HG03060 (cell line): ENCODE measurements at regions not wholly inside any gene's neighbourhood (a gene's known extent, or its start where the extent isn't known, plus 50 kb on each side); places are given as distances from the start of the nearest gene placed in this dataset.
"Not testable (repeated sequence)": the region's sequence is repeated elsewhere in the genome, so short reads cannot be mapped to it uniquely, and the experiment has no call there.

Experiments
- ATAC-seq: cut with Tn5 transposase; IDR thresholded peaks from one replicate; pipeline ENCODE4 v1.9.1; 2021; ENCODE audit warnings: low read depth, moderate number of reproducible peaks; ENCODE audit not compliant: unreplicated experiment

GRCh38 chr20:17873410-17874270 is 95.0 kb downstream of the SNX5 start:
- no peak for ATAC-seq

DNA sequence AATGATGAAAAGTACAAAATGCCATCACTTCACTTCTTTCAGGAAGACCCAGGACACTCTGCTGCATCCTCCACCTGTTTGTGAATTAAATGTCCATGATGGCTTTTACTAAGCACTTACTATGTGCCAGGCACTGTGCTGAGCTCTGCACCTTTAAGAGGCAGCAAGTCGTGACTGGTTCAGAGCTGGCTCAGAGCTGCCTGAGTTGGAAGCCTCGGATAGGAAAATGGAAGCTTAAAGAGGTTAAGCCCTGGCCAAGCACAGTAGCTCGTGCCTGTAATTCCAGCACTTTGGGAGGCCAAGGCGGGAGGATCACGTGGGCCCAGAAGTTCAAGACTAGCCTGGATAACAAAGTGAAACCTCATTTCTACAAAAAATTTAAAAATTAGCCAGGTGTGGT is 95.6 kb downstream of the SNX5 start:
- no peak for ATAC-seq

DNA sequence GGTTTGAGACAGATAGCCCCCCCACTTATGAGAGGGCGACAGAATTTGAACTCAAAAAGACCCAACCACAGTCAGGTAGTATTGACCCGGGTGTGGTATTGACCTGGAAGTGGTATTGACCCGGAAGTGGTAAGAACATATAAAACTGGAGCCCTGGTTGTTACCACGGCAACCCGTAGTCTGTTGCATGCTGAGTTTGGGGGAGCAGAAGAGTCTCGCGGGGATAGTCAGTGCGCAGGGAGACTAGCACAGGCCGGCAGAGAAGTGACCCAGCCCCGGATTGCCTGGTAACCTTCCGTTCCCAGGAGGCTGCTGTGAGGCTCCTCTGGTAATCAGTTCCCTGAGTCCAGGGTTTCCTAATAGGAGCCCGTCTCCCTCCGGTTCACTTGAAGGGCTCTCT is 96.2 kb downstream of the SNX5 start:
- ATAC-seq = no peak

GRCh38 chr20:17871886-17872285 is 96.7 kb downstream of the SNX5 start:
- no peak for ATAC-seq

GRCh38 chr20:17871181-17871580 is 97.4 kb downstream of the SNX5 start:
- ATAC-seq = no peak

DNA sequence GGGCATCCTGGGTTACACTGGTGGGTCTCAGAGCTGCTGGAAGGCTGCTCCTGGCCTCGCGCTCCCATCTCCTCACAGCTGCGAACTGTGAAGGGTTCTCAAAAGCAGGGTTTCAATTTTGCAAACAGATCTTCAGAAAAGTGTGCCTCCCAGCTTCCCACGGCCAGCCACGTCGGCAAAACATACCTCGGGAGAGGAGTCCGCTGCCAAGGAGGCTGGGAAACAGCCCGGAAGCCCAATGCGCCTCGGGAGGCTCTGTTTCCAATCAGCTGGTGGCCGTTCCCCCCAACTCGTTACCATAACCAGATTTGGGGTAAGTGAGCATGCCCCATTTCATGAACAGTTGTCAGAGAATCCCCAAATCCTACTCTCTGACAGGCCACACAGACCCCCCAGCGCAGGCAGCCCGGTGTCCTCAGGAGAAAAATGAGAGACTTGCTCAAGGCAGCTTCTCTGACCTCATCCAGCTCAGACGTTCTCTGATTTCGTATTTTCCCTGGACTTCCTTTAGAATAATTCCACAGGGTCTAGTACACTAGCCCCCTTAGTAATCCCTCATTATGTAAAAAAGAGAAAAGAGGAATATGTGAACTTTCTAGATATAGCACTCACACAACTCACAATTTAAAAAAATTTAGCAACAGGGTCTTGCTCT is 98.4 kb downstream of the SNX5 start:
- ATAC-seq = no peak

DNA sequence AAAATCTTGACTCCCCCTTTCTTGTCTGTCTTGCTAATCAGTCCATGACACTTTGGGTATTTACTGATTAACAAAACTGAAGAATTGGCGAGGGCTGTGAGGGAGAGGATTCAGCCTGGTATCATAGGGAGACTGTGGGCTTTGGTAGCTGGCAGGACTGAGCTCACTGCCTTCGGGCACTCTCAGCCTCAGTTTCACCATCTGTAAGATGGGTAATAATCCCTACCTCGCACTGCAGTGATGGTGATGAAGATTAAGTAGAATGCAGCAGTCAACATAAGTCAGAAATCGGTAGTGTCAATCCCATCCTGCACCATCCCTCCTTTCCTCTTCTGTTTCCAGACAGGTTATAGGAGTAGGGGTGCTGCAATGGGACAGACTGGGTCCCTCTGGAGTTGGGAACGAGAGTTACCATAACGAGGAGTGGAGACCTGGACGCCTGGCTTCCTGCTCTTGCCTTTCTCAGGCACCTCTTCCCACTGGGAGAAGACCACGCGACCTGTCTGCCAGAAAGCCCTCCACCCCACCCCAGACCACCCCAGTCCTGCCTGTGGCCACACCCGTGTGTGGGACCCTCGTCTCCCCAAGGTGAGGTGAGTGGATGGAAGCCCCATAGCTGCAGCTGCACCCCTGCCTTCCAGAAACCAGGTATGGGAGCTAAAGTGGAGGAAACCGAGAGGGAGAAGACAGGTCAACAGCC is 99.1 kb downstream of the SNX5 start:
- no peak for ATAC-seq

- no peak for ATAC-seq
These were observed 99.8 kb downstream of the SNX5 start for GRCh38 chr20:17868700-17869231.

- ATAC-seq = no peak
These were observed 100.4 kb downstream of the SNX5 start for GRCh38 chr20:17868151-17868550.

GRCh38 chr20:17867131-17867925 is 101.3 kb downstream of the SNX5 start:
- no peak for ATAC-seq

- no peak for ATAC-seq
These were observed 102.2 kb downstream of the SNX5 start for GRCh38 chr20:17866234-17867001.

DNA sequence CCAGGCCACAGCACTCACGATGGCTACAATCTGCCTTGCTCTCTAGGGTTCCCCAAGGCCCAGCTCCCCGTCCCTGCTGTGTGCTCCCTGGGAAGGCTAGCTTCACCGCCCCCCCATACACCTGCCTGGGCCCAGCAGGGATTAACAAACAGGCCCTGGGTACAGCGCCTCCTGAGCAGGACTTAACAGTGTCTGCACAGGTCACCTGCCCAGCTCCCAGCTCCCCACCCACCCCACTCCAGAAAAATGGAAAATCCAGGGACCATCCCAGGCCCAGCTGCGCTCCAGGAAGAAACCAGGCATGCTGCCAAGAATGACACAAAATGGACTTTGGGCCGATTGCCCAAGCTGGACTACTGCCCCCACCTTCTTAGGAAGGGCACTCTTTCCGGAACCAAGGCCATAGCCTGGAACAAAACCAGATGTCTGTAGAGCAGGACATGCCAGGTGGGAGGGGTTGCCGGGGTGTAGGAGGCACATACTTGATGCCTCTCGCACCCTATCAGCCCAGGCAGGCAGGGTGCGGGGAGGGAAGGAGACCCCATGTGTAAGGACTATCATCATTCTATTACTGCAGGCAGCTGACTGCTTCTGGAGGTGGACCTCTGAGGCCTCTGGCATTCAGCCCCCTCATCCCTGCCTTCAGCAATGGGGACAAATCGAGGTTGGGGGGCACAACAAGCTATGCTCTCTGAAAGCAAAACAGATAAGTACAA is 104.9 kb downstream of the SNX5 start:
- ATAC-seq = no peak

GRCh38 chr20:17863209-17863576 is 105.4 kb downstream of the SNX5 start:
- ATAC-seq = no peak

- ATAC-seq = no peak
These were observed 106.4 kb downstream of the SNX5 start for GRCh38 chr20:17862171-17862570.

- not testable (repeated sequence) for ATAC-seq
These were observed 107.0 kb downstream of the SNX5 start for GRCh38 chr20:17861620-17862019.

DNA sequence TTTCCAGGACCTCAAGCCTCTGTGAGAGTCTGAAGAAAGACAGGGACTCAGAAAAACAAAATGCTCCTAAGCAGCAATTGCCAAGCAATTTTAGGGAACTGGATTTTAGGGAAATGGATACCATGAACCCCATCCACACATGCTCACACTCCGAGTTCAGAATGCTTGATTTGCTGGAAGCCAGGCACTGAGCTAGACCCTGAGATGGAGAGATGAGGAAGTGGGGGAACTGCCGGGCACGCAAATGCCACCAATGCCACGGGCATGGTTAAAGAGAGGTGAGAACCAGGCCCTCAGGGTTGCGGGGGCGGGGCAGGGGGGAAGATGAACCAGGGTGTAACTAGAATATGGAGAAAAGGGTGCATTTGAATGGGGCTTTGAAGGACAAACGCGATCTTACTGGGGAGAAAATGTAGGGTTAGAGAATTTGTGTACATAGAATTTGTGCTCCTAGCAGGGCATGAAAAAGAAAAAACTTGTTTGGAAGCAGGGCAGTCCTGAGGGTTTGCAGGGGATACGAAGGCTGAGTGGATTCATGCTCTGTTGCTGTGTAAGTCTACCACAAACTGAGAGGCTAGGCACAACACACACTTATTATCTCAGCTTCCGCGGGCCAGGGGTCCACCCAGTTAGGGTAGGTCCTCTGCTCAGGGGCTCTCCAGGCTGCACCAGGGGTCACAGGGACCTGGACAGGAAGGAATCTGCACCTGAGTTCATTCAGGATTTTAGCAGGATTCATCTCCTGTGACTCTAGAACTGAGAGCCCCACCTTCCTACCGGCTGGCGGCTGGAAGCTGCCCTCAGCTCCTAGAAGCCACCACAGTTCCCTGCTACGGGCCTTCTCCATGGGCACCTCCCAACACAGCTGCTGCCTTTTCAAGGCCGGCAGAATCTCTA is 108.0 kb downstream of the SNX5 start:
- no peak for ATAC-seq

DNA sequence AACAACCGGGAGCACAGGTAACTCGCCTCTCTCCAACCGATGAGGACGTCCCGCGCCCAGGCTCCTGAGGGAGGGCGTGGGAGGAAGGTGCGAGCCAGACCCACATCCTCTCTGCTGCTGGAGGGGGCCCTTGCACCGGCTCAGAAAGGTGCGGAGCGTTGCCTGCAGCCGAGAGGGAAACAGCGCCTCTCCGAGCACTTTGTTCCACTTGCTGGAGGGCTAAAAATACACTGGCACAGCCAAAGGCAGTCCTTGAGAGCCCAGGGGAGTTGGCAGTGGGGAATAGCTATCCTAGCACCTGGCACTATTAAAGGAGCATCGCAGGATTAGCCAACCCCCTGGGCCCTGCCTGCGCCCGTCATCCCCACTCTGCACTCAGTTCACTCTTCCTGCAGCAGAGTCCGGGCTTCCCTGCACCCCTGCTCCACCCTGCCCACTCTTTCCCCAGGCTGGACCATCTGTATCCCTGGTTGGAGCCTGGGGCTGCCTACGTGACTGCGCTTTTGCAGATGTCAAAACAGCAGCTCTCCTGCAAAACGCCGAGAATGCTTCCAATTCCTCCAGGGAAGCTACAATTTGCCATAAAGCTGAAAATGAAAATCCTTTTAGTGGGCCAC is 108.9 kb downstream of the SNX5 start:
- ATAC-seq = no peak
